ENCODE measurements at regions not wholly inside any gene's neighbourhood (a gene's known extent, or its start where the extent isn't known, plus 50 kb on each side); places are given as distances from the start of the nearest gene placed in this dataset.

- no peaks in the 10 kb centered on the region for H3K9me3 ChIP-seq
- no peak for ATAC-seq (ENCODE audit: insufficient number of reproducible peaks, low FRiP score, low read depth)
- no peak for TF ChIP-seq CTCF (IDR thresholded peaks at IDR 0.05)
- no peak for DNase-seq (ENCODE audit: low spot score)
- H3K4me1 ChIP-seq (ENCODE audit: control insufficient read depth in 1 of 2, low read depth in 2 of 2) = no peaks in the 10 kb centered on the region
- H3K36me3 ChIP-seq = no peaks in the 10 kb centered on the region
- no peak overlapping the region for H3K4me3 ChIP-seq
- no peaks in the 10 kb centered on the region for H3K27me3 ChIP-seq (replicated peaks; ENCODE audit: insufficient read depth)
- no peak overlapping the region for H3K27ac ChIP-seq
Observed at GRCh38 chr14:26702721-26703230, 104.9 kb upstream of the NOVA1 start.

DNA sequence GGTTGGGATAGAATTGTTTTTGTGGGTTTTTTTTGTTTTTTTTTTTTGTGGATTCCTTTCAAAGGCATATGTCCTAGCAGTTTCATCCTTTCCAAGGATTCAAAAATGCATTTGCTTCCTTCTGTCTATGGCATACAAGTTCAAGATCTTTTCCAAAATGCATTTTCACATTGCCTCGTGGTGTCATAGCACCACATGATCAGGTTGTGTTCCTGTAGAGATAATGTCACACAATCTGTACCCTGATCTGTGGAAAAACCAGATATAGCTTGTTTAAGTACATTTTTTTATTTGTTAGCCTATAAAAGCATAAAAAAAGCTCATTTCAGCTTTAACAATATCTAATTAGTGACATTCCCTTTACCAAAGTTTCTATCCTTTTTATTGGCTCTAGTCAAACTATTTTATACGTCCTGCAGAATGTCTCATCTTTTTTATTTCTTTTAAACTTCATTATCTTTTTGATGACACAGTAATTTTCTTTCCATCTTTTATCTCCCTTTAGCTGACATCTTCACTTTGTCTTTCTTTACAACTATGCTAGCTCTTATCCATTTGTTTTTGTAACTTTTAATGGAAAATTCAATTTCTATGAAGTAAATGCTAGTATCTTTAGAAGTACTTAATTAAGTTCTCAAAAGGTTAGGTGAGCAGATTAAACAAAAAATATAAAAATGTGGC lies 106.0 kb upstream of the NOVA1 start:
- Histone ChIP-seq H3K9me3 (no peaks in the 10 kb centered on the region), H3K4me3 (no peak overlapping the region), H3K27me3 (replicated peaks; ENCODE audit: insufficient read depth) (no peaks in the 10 kb centered on the region), H3K27ac (no peak overlapping the region), H3K4me1 (ENCODE audit: control insufficient read depth in 1 of 2, low read depth in 2 of 2) (no peaks in the 10 kb centered on the region), H3K36me3 (no peaks in the 10 kb centered on the region)
- DNase-seq (ENCODE audit: low spot score) (no peak), ATAC-seq (ENCODE audit: insufficient number of reproducible peaks, low FRiP score, low read depth) (no peak)
- TF ChIP-seq CTCF (IDR thresholded peaks at IDR 0.05) = no peak

DNA sequence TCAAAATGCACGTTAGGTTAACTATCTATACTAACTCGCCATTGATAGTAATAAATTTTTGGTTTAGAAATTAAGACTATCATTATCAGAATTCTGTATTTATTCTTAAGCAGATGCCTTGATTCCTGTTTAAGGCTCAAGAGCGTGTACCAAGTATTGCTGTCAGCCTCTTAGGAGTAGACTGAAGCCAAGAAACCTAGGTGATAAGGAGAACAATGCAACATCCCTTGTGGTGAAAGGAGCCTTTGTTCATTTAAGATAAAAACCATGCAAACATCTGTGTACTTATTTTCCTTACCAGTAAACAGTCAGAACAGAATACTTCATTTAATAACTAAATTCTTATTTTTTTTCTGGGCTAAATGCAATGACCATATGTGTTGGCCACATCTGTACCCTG lies 109.4 kb upstream of the NOVA1 start:
- no peaks in the 10 kb centered on the region for H3K9me3 ChIP-seq
- H3K27ac ChIP-seq = no peak overlapping the region
- no peaks in the 10 kb centered on the region for H3K4me1 ChIP-seq (ENCODE audit: control insufficient read depth in 1 of 2, low read depth in 2 of 2)
- no peak for ATAC-seq (ENCODE audit: insufficient number of reproducible peaks, low FRiP score, low read depth)
- no peaks in the 10 kb centered on the region for H3K36me3 ChIP-seq
- no peak overlapping the region for H3K4me3 ChIP-seq
- TF ChIP-seq CTCF (IDR thresholded peaks at IDR 0.05) = no peak
- DNase-seq (ENCODE audit: low spot score) = no peak
- H3K27me3 ChIP-seq (replicated peaks; ENCODE audit: insufficient read depth) = no peaks in the 10 kb centered on the region

DNA sequence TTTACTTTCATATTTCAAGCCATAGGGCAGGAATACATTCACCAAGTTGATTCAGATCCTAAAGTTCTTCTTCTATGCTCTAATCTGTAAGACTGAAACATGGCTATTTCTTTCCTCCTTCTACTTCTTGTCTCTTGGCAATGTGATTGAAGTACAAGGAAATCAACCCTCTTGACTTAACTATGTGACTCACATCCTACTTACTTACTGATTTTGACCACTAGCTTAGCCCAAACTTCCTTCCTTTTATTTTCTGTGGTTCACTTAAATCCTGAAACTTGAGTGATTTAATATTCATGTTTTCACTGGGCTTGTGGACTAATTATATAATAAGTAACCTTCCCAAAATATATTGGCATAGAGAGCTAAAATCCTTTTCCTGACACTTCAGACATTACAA lies 111.2 kb upstream of the NOVA1 start:
- Histone ChIP-seq H3K4me3 (no peak overlapping the region), H3K4me1 (ENCODE audit: control insufficient read depth in 1 of 2, low read depth in 2 of 2) (no peaks in the 10 kb centered on the region), H3K27ac (no peak overlapping the region), H3K9me3 (no peaks in the 10 kb centered on the region), H3K27me3 (replicated peaks; ENCODE audit: insufficient read depth) (no peaks in the 10 kb centered on the region), H3K36me3 (no peaks in the 10 kb centered on the region)
- no peak for ATAC-seq (ENCODE audit: insufficient number of reproducible peaks, low FRiP score, low read depth)
- DNase-seq (ENCODE audit: low spot score) = no peak
- no peak for TF ChIP-seq CTCF (IDR thresholded peaks at IDR 0.05)

GRCh38 chr14:26719514-26719913 lies 121.7 kb upstream of the NOVA1 start:
- Histone ChIP-seq H3K4me3 (no peak overlapping the region), H3K27me3 (replicated peaks; ENCODE audit: insufficient read depth) (no peaks in the 10 kb centered on the region), H3K36me3 (no peaks in the 10 kb centered on the region), H3K4me1 (ENCODE audit: control insufficient read depth in 1 of 2, low read depth in 2 of 2) (no peaks in the 10 kb centered on the region), H3K9me3 (no peaks in the 10 kb centered on the region), H3K27ac (no peak overlapping the region)
- ATAC-seq (ENCODE audit: insufficient number of reproducible peaks, low FRiP score, low read depth) = no peak
- DNase-seq (ENCODE audit: low spot score) = no peak
- TF ChIP-seq CTCF (IDR thresholded peaks at IDR 0.05) = no peak
